Suprapubic skin (tissue), 4 donors: ENCODE measurements at regions not wholly inside any gene's neighbourhood (a gene's known extent, or its start where the extent isn't known, plus 50 kb on each side); places are given as distances from the start of the nearest gene placed in this dataset.

Experiments
- DNase-seq, 2 donors: peaks; one replicate each; pipeline ENCODE4 v3.0.0-alpha.2; 2019; ENCODE audit warnings: low spot score in 2 of 2
- H3K27ac ChIP-seq: fragments of 200-600 bp; sonication (generic); one replicate; pipeline ENCODE4 v1.5.1; 2019
- H3K27me3 ChIP-seq: fragments of 200-600 bp; sonication (generic); one replicate; pipeline ENCODE4 v1.5.1; 2019
- H3K36me3 ChIP-seq: fragments of 200-600 bp; sonication (generic); one replicate; pipeline ENCODE4 v1.5.1; 2019
- H3K4me1 ChIP-seq: fragments of 200-600 bp; sonication (generic); one replicate; pipeline ENCODE4 v1.5.1; 2019
- H3K4me3 ChIP-seq: fragments of 200-600 bp; sonication (generic); one replicate; pipeline ENCODE4 v1.5.1; 2019; ENCODE audit warnings: mild to moderate bottlenecking
- H3K9me3 ChIP-seq: fragments of 200-600 bp; sonication (generic); one replicate; pipeline ENCODE4 v1.5.1; 2019
- CTCF ChIP-seq, 2 donors: fragments of 200-600 bp in 1 of 2; fragments of 450-650 bp in 1 of 2; sonication (generic) in 1 of 2; IDR thresholded peaks; one replicate each; pipeline ENCODE4 v1.5.1; 2016 to 2019; ENCODE audit warnings: antibody characterized with exemption in 2 of 2, mild to moderate bottlenecking in 1 of 2, moderate library complexity in 1 of 2
- EP300 ChIP-seq: sonication (generic); formaldehyde crosslinking; IDR thresholded peaks from one replicate; pipeline ENCODE4 v1.6.1; 2017; ENCODE audit warnings: antibody characterized with exemption
- POLR2A ChIP-seq, 2 donors: fragments of 450-650 bp; IDR thresholded peaks; one replicate each; pipeline ENCODE4 v1.6.1; 2017; ENCODE audit warnings: antibody characterized with exemption in 2 of 2, mild to moderate bottlenecking in 2 of 2, moderate library complexity in 2 of 2
- POLR2AphosphoS5 ChIP-seq, 3 donors: sonication (generic); formaldehyde crosslinking; IDR thresholded peaks; one replicate each; pipeline ENCODE4 v1.6.1; 2017; ENCODE audit warnings: antibody characterized with exemption in 3 of 3
- WGBS: methylation state at CpG from one replicate; pipeline ENCODE4 v1.1.5; 2018; 5-methylcytosine and 5-hydroxymethylcytosine counted together

- no peaks in the 10 kb centered on the region for H3K27me3 ChIP-seq
- no peak for DNase-seq
- H3K36me3 ChIP-seq: no peaks in the 10 kb centered on the region
- peaks cover 3% of the 10 kb centered on the region for H3K4me1 ChIP-seq
- H3K9me3 ChIP-seq: no peaks in the 10 kb centered on the region
- H3K4me3 ChIP-seq: no peak overlapping the region
- no peak for TF ChIP-seq POLR2AphosphoS5 (IDR thresholded peaks at IDR 0.05)
- no peak for TF ChIP-seq EP300
- no peak for TF ChIP-seq CTCF (IDR thresholded peaks at IDR 0.05)
- TF ChIP-seq POLR2A (IDR thresholded peaks at IDR 0.05): no peak
- H3K27ac ChIP-seq: no peak overlapping the region
- WGBS: 63% methylated on average over 6 of the region's 6 CpGs
Observed at GRCh38 chr5:67361932-67362729, 165.5 kb upstream of the CD180 start.

GRCh38 chr5:67360047-67360446 lies 163.4 kb upstream of the CD180 start:
- Histone ChIP-seq H3K4me1 (no peaks in the 10 kb centered on the region), H3K4me3 (no peak overlapping the region), H3K27ac (no peak overlapping the region), H3K9me3 (no peaks in the 10 kb centered on the region), H3K27me3 (no peaks in the 10 kb centered on the region), H3K36me3 (no peaks in the 10 kb centered on the region)
- 54% methylated on average over 3 of the region's 3 CpGs for WGBS
- no peak for DNase-seq
- TF ChIP-seq CTCF (IDR thresholded peaks at IDR 0.05) (no peak), POLR2AphosphoS5 (IDR thresholded peaks at IDR 0.05) (no peak), POLR2A (IDR thresholded peaks at IDR 0.05) (no peak), EP300 (no peak)

- H3K27me3 ChIP-seq: no peaks in the 10 kb centered on the region
- TF ChIP-seq POLR2AphosphoS5 (IDR thresholded peaks at IDR 0.05) (no peak), POLR2A (IDR thresholded peaks at IDR 0.05) (no peak), CTCF (IDR thresholded peaks at IDR 0.05) (no peak), EP300 (no peak)
- H3K4me1 ChIP-seq: peaks cover 8% of the 10 kb centered on the region
- no peak for DNase-seq
- no peak overlapping the region for H3K4me3 ChIP-seq
- no peak overlapping the region for H3K27ac ChIP-seq
- H3K9me3 ChIP-seq: no peaks in the 10 kb centered on the region
- H3K36me3 ChIP-seq: no peaks in the 10 kb centered on the region
Observed at GRCh38 chr5:67358186-67358585, 161.6 kb upstream of the CD180 start.

GRCh38 chr5:67355120-67355713 lies 158.6 kb upstream of the CD180 start:
- WGBS: 89% methylated on average over 6 of the region's 6 CpGs
- Histone ChIP-seq H3K27me3 (no peaks in the 10 kb centered on the region), H3K4me3 (no peak overlapping the region), H3K27ac (no peak overlapping the region), H3K9me3 (no peaks in the 10 kb centered on the region), H3K4me1 (peaks cover 24% of the 10 kb centered on the region), H3K36me3 (no peaks in the 10 kb centered on the region)
- DNase-seq: no peak
- TF ChIP-seq POLR2A (IDR thresholded peaks at IDR 0.05): no peak
- TF ChIP-seq POLR2AphosphoS5 (IDR thresholded peaks at IDR 0.05): no peak
- no peak for TF ChIP-seq EP300
- TF ChIP-seq CTCF (IDR thresholded peaks at IDR 0.05): no peak
